ENCODE measurements at regions not wholly inside any gene's neighbourhood (a gene's known extent, or its start where the extent isn't known, plus 50 kb on each side); places are given as distances from the start of the nearest gene placed in this dataset.
"Not testable (repeated sequence)": the region's sequence is repeated elsewhere in the genome, so short reads cannot be mapped to it uniquely, and the experiment has no call there.

GRCh38 chr11:95413021-95413420 is 182.0 kb upstream of the SESN3 start:
- H3K4me3 Mint-ChIP-seq = no peak overlapping the region
- no peaks in the 10 kb centered on the region for H3K36me3 Mint-ChIP-seq (ENCODE audit: low read depth)
- H3K27ac Mint-ChIP-seq = no peak overlapping the region
- H3K27me3 Mint-ChIP-seq = no peaks in the 10 kb centered on the region
- no peaks in the 10 kb centered on the region for H3K9me3 Mint-ChIP-seq
- peaks cover 6% of the 10 kb centered on the region for H3K4me1 Mint-ChIP-seq (ENCODE audit: low read depth)

- Mint-ChIP-seq H3K27me3 (no peaks in the 10 kb centered on the region), H3K9me3 (no peaks in the 10 kb centered on the region), H3K36me3 (ENCODE audit: low read depth) (no peaks in the 10 kb centered on the region), H3K4me1 (ENCODE audit: low read depth) (peaks cover 6% of the 10 kb centered on the region), H3K4me3 (no peak overlapping the region), H3K27ac (no peak overlapping the region)
These were observed 181.1 kb upstream of the SESN3 start for GRCh38 chr11:95412074-95412473.

GRCh38 chr11:95410707-95411106 is 179.7 kb upstream of the SESN3 start:
- not testable (repeated sequence) for H3K4me1 Mint-ChIP-seq (ENCODE audit: low read depth); H3K27ac Mint-ChIP-seq; H3K4me3 Mint-ChIP-seq; H3K27me3 Mint-ChIP-seq; H3K36me3 Mint-ChIP-seq (ENCODE audit: low read depth); H3K9me3 Mint-ChIP-seq

- Mint-ChIP-seq H3K4me3 (no peak overlapping the region), H3K27ac (no peak overlapping the region), H3K4me1 (ENCODE audit: low read depth) (peaks cover 6% of the 10 kb centered on the region), H3K27me3 (no peaks in the 10 kb centered on the region), H3K9me3 (no peaks in the 10 kb centered on the region), H3K36me3 (ENCODE audit: low read depth) (no peaks in the 10 kb centered on the region)
These were observed 175.3 kb upstream of the SESN3 start for GRCh38 chr11:95406271-95406670.

DNA sequence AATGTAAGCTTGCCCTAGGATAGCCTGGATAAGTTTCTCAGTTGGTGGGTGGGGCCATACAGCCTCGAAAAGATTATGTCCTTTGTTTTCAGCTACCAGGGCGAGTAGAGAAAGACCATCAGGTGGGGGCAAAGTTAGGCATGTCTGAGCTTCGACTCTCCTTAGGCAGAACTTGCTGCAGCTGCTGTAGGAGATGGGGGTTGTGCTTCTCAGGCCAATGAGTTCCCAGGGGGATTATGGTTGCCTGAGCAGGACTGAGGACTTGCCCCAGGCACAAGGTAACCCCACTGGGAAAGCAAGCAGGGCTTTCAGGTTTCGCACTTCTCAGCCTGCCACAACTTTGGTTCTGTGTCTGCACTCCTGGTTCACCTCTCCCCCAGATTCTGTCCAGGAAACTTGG is 173.4 kb upstream of the SESN3 start:
- no peaks in the 10 kb centered on the region for H3K36me3 Mint-ChIP-seq (ENCODE audit: low read depth)
- H3K27me3 Mint-ChIP-seq = no peaks in the 10 kb centered on the region
- peaks cover 3% of the 10 kb centered on the region for H3K9me3 Mint-ChIP-seq
- H3K4me1 Mint-ChIP-seq (ENCODE audit: low read depth) = peaks cover under 1% of the 10 kb centered on the region
- H3K27ac Mint-ChIP-seq = no peak overlapping the region
- H3K4me3 Mint-ChIP-seq = no peak overlapping the region

DNA sequence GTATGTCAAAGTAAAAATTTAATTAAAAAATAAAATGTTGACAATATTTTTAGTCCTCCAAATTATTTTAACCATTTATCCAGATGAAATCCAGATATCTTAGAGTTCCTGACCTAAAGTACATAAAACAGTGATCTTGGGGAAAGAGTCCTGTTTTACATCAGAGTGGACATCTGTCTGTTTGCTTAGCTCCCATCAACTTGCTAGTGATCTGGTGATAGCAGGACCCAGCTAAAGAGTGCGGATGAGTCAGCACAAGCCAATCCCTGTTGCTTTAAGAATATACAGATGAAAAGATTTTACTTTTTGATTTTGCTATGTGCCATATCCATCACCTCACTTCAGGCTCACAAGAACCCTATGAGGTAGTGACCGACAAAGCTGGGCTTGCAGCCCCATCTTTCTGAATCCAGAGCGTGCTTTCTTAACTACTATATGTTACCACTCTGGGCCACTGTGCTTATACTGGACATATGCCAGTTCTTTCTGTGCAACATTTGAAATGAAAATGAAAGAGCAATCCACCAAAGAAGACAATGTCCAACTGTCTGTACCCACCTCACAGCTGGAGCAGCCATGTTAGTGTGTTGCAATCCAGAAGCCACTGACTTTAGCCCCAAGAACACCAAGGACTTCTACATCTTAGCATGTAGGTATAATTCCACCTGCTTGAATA is 167.6 kb upstream of the SESN3 start:
- H3K27me3 Mint-ChIP-seq = no peaks in the 10 kb centered on the region
- H3K4me1 Mint-ChIP-seq (ENCODE audit: low read depth) = peaks cover 4% of the 10 kb centered on the region
- no peak overlapping the region for H3K27ac Mint-ChIP-seq
- no peak overlapping the region for H3K4me3 Mint-ChIP-seq
- H3K9me3 Mint-ChIP-seq = peaks cover 6% of the 10 kb centered on the region
- no peaks in the 10 kb centered on the region for H3K36me3 Mint-ChIP-seq (ENCODE audit: low read depth)

DNA sequence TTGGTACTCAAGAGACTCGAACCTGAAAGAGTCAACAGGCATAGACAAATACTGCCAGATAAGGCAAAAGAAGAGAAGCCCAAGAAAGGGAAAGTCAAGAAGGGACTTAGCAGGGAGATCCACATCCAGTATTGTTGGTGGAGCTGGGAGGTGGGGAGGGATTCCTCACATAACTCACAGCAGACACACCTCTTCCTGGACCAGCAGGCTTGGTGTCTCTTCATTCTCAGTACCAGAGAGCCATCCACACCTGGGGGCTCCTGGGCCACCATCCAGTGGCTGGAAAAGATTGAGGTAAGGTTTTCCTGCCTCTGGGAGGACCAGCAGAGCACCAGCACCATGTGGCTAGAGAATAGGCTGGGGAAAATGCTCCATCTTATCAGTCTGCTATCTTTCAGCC is 161.6 kb upstream of the SESN3 start:
- no peaks in the 10 kb centered on the region for H3K36me3 Mint-ChIP-seq (ENCODE audit: low read depth)
- no peak overlapping the region for H3K4me3 Mint-ChIP-seq
- H3K27ac Mint-ChIP-seq = no peak overlapping the region
- no peaks in the 10 kb centered on the region for H3K4me1 Mint-ChIP-seq (ENCODE audit: low read depth)
- peaks cover 3% of the 10 kb centered on the region for H3K9me3 Mint-ChIP-seq
- no peaks in the 10 kb centered on the region for H3K27me3 Mint-ChIP-seq

GRCh38 chr11:95389427-95389826 is 158.4 kb upstream of the SESN3 start:
- Mint-ChIP-seq H3K9me3 (no peaks in the 10 kb centered on the region), H3K27ac (no peak overlapping the region), H3K4me1 (ENCODE audit: low read depth) (peaks cover 3% of the 10 kb centered on the region), H3K36me3 (ENCODE audit: low read depth) (no peaks in the 10 kb centered on the region), H3K27me3 (no peaks in the 10 kb centered on the region), H3K4me3 (no peak overlapping the region)

- Mint-ChIP-seq H3K4me3 (no peak overlapping the region), H3K9me3 (no peaks in the 10 kb centered on the region), H3K36me3 (ENCODE audit: low read depth) (no peaks in the 10 kb centered on the region), H3K4me1 (ENCODE audit: low read depth) (peaks cover 3% of the 10 kb centered on the region), H3K27me3 (no peaks in the 10 kb centered on the region), H3K27ac (no peak overlapping the region)
These were observed 157.1 kb upstream of the SESN3 start for GRCh38 chr11:95388086-95388485.

- Mint-ChIP-seq H3K4me1 (ENCODE audit: low read depth) (peaks cover 4% of the 10 kb centered on the region), H3K9me3 (no peaks in the 10 kb centered on the region), H3K36me3 (ENCODE audit: low read depth) (no peaks in the 10 kb centered on the region), H3K4me3 (no peak overlapping the region), H3K27ac (no peak overlapping the region), H3K27me3 (no peaks in the 10 kb centered on the region)
These were observed 156.3 kb upstream of the SESN3 start for GRCh38 chr11:95387325-95387724.

GRCh38 chr11:95385577-95385976 is 154.6 kb upstream of the SESN3 start:
- no peak overlapping the region for H3K27ac Mint-ChIP-seq
- no peaks in the 10 kb centered on the region for H3K27me3 Mint-ChIP-seq
- no peaks in the 10 kb centered on the region for H3K9me3 Mint-ChIP-seq
- no peaks in the 10 kb centered on the region for H3K36me3 Mint-ChIP-seq (ENCODE audit: low read depth)
- H3K4me3 Mint-ChIP-seq = no peak overlapping the region
- peaks cover 7% of the 10 kb centered on the region for H3K4me1 Mint-ChIP-seq (ENCODE audit: low read depth)

GRCh38 chr11:95379479-95379878 is 148.5 kb upstream of the SESN3 start:
- Mint-ChIP-seq H3K27ac (no peak overlapping the region), H3K27me3 (no peaks in the 10 kb centered on the region), H3K4me1 (ENCODE audit: low read depth) (peaks cover 4% of the 10 kb centered on the region), H3K4me3 (no peak overlapping the region), H3K9me3 (no peaks in the 10 kb centered on the region), H3K36me3 (ENCODE audit: low read depth) (no peaks in the 10 kb centered on the region)

GRCh38 chr11:95378789-95379188 is 147.8 kb upstream of the SESN3 start:
- no peak overlapping the region for H3K27ac Mint-ChIP-seq
- H3K9me3 Mint-ChIP-seq = no peaks in the 10 kb centered on the region
- H3K4me3 Mint-ChIP-seq = no peak overlapping the region
- H3K4me1 Mint-ChIP-seq (ENCODE audit: low read depth) = peaks cover 4% of the 10 kb centered on the region
- no peaks in the 10 kb centered on the region for H3K27me3 Mint-ChIP-seq
- no peaks in the 10 kb centered on the region for H3K36me3 Mint-ChIP-seq (ENCODE audit: low read depth)

DNA sequence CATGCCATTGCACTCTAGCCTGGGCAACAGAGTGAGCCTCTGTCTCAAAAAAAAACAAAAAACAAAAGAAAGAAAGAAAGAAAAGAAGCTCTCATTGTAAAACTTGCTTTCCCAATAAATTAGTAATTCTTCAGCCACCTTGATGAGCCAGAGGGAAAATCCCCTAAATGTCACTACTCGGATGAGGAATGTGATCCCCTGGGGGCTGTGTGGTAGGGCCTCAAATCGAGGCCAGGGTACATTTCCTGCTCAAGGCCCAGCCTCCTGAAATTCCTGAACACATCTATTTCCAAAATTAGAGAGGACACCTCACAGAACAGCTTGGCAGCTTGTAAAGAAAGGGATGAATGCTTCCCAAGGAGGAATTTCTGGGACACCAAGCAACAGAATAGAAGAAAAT is 147.1 kb upstream of the SESN3 start:
- Mint-ChIP-seq H3K9me3 (no peaks in the 10 kb centered on the region), H3K36me3 (ENCODE audit: low read depth) (no peaks in the 10 kb centered on the region), H3K27me3 (no peaks in the 10 kb centered on the region), H3K27ac (no peak overlapping the region), H3K4me1 (ENCODE audit: low read depth) (peaks cover 4% of the 10 kb centered on the region), H3K4me3 (no peak overlapping the region)

GRCh38 chr11:95375886-95376285 is 144.9 kb upstream of the SESN3 start:
- H3K9me3 Mint-ChIP-seq = no peaks in the 10 kb centered on the region
- no peaks in the 10 kb centered on the region for H3K4me1 Mint-ChIP-seq (ENCODE audit: low read depth)
- no peak overlapping the region for H3K4me3 Mint-ChIP-seq
- H3K27me3 Mint-ChIP-seq = no peaks in the 10 kb centered on the region
- H3K27ac Mint-ChIP-seq = no peak overlapping the region
- no peaks in the 10 kb centered on the region for H3K36me3 Mint-ChIP-seq (ENCODE audit: low read depth)

DNA sequence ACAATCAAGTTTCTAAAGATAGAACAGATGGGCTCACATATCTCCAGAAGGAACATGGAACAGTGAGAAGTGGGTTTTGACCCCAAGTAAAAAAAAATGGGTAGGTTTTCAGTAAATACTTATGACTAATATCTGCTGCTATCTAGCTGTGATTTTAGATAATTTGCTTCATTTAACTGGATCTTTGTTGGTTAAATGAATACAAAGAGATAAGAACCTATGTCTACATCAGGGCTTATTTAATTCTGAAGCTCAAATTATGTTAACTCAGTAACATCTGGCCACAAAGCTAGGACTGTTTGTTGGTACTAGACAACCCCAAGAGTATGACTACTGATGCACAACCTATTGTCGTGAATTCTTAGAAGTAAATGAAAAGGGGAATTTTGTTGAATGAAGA is 144.4 kb upstream of the SESN3 start:
- Mint-ChIP-seq H3K4me3 (no peak overlapping the region), H3K9me3 (no peaks in the 10 kb centered on the region), H3K36me3 (ENCODE audit: low read depth) (no peaks in the 10 kb centered on the region), H3K27ac (no peak overlapping the region), H3K27me3 (no peaks in the 10 kb centered on the region), H3K4me1 (ENCODE audit: low read depth) (no peaks in the 10 kb centered on the region)

Data from stimulated activated naive CD8-positive, alpha-beta T cell treated with anti-CD3 and anti-CD28 coated beads, Interleukin-15, Interleukin-2, amounts not matched to agents 100 ng/mL and 50 ng/mL, for 24 hours (primary cell).